ENCODE measurements at regions not wholly inside any gene's neighbourhood (a gene's known extent, or its start where the extent isn't known, plus 50 kb on each side); places are given as distances from the start of the nearest gene placed in this dataset.

DNA sequence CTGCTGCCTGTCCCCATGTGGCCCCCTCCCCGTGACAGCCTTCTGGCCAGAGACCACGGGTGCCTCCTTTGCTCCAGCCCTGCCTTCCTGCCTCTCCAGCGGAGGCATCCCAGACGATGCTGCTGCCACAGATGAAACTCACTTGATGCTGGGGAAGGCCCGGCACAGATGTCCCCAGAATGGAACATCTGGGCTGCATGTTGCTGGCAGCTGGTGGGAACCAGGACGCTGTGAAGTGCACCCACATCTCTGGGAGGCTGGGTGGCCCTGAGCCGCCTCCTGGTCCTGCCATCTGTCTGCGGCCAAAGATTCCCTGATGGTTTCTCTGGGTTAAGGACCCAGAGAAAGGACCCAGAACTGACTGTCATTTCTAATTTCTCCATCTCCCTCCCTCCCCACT, 51.9 kb upstream of the PTPRS start:
- Histone ChIP-seq H3K27me3 (ENCODE audit: control insufficient read depth, insufficient read depth, low read length) (peaks cover 37% of the 10 kb centered on the region), H3K36me3 (ENCODE audit: control insufficient read depth, insufficient read depth, low read length) (no peaks in the 10 kb centered on the region), H3K4me3 (ENCODE audit: low read depth, low read length) (no peak overlapping the region)
- POLR2A ChIA-PET: no interaction called here
- CTCF ChIA-PET: no interaction called here
- TF ChIP-seq, protein P1, sequence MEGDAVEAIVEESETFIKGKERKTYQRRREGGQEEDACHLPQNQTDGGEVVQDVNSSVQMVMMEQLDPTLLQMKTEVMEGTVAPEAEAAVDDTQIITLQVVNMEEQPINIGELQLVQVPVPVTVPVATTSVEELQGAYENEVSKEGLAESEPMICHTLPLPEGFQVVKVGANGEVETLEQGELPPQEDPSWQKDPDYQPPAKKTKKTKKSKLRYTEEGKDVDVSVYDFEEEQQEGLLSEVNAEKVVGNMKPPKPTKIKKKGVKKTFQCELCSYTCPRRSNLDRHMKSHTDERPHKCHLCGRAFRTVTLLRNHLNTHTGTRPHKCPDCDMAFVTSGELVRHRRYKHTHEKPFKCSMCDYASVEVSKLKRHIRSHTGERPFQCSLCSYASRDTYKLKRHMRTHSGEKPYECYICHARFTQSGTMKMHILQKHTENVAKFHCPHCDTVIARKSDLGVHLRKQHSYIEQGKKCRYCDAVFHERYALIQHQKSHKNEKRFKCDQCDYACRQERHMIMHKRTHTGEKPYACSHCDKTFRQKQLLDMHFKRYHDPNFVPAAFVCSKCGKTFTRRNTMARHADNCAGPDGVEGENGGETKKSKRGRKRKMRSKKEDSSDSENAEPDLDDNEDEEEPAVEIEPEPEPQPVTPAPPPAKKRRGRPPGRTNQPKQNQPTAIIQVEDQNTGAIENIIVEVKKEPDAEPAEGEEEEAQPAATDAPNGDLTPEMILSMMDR (IDR thresholded peaks at IDR 0.05; ENCODE audit: insufficient read depth, low read depth, low read length): no peak
- no peak for DNase-seq (ENCODE audit: low read depth)

DNA sequence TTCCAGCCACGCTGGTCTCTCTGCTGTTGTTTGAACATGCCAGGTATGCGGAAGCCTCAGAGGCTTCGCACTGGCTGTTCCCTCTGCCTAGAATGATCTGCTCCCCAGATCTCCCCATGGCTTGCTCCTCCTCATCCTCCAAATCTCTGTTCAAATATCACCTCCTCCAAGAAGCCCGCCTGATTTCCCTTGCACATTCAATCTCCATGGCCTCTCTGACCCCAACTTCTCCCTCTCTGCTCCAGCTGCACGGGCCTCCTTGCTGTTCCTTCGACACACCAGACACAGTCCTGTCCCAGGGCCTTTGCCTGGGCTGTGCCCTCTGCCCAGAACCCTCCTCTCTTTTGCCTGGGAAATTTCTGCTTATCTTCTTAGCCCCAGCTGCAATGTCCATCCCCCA, 52.5 kb upstream of the PTPRS start:
- CTCF ChIA-PET: no interaction called here
- H3K4me3 ChIP-seq (ENCODE audit: low read depth, low read length): no peak overlapping the region
- POLR2A ChIA-PET: no interaction called here
- DNase-seq (ENCODE audit: low read depth): no peak
- peaks cover 38% of the 10 kb centered on the region for H3K27me3 ChIP-seq (ENCODE audit: control insufficient read depth, insufficient read depth, low read length)
- no peaks in the 10 kb centered on the region for H3K36me3 ChIP-seq (ENCODE audit: control insufficient read depth, insufficient read depth, low read length)
- TF ChIP-seq, protein P1 (IDR thresholded peaks at IDR 0.05; ENCODE audit: insufficient read depth, low read depth, low read length): no peak

DNA sequence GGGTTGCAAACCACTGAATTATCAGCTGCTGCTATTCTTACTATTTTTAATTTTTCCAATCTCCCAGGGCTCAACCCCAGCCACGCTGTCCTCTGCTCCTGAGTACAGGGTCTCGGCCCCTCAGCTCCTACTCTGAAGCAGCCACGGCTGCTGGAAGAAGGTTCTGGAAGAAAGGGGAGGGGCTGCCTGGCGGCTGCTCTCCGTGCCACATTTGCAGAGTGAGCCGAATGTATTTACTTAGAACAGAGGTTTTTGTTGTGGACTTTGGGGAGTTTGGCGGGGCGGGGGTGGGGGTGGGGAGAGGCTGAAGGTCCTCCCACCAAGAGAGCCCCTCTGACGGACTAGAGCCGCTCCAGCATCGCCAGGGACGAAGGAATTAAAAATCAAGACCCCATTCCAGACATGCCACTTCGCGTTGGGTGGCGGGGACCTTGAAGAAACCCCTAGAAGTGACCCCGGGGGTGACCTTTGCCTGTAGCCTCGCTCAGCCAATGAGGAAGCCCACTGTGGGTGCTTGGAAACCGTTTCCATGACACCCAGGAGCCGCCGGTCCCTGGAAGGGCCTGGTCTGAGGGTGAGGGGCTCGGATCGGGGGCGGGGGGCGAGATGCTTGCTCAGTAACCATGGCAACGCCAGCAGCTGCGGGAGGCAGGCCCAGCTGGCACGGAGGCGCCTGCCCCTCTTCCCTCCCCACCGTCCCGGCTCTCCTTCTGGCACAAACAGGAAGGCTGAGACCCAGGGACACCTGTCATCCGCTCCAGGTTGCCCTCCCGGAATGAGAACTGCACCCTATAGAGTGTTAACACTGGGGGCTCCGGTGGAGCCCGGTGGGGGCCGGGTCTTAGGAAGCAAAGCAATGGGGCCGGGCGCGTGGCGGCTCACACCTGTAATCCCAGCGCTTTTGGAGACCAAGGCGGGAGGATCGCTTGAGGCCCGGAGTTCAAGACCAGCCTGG, 54.2 kb upstream of the PTPRS start:
- H3K27me3 ChIP-seq (ENCODE audit: control insufficient read depth, insufficient read depth, low read length): peaks cover 38% of the 10 kb centered on the region

DNA sequence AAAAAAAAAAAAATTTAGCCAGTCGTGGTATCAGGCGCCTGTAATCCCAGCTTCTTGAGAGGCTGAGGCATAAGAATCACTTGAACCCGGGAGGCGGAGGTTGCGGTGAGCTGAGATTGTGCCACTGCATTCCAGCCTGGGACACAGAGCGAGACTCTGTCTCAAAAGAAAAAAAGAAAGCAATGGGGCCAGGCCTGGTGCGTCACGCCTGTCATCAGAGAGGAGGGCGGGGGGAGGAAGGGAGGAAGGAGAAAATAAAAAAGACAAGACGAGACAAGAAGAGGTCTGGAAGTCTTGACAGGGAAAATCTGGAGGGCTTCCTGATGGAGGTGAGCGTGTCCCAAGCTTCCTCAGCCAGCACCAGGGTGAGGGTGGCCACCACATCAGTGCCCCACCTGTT, 54.9 kb upstream of the PTPRS start:
- Histone ChIP-seq H3K4me3 (ENCODE audit: low read depth, low read length) (no peak overlapping the region), H3K36me3 (ENCODE audit: control insufficient read depth, insufficient read depth, low read length) (no peaks in the 10 kb centered on the region), H3K27me3 (ENCODE audit: control insufficient read depth, insufficient read depth, low read length) (peaks cover 38% of the 10 kb centered on the region)
- CTCF ChIA-PET: no interaction called here
- POLR2A ChIA-PET: no interaction called here
- DNase-seq (ENCODE audit: low read depth): no peak
- TF ChIP-seq, protein P1 (IDR thresholded peaks at IDR 0.05; ENCODE audit: insufficient read depth, low read depth, low read length): no peak

More for the DNA sequence above, 54.2 kb upstream of the PTPRS start:
- Histone ChIP-seq H3K36me3 (ENCODE audit: control insufficient read depth, insufficient read depth, low read length) (no peaks in the 10 kb centered on the region), H3K4me3 (ENCODE audit: low read depth, low read length) (no peak overlapping the region)
- no peak for DNase-seq (ENCODE audit: low read depth)
- CTCF ChIA-PET: no interaction called here
- POLR2A ChIA-PET: no interaction called here
- TF ChIP-seq, protein P1 (IDR thresholded peaks at IDR 0.05; ENCODE audit: insufficient read depth, low read depth, low read length): no peak

DNA sequence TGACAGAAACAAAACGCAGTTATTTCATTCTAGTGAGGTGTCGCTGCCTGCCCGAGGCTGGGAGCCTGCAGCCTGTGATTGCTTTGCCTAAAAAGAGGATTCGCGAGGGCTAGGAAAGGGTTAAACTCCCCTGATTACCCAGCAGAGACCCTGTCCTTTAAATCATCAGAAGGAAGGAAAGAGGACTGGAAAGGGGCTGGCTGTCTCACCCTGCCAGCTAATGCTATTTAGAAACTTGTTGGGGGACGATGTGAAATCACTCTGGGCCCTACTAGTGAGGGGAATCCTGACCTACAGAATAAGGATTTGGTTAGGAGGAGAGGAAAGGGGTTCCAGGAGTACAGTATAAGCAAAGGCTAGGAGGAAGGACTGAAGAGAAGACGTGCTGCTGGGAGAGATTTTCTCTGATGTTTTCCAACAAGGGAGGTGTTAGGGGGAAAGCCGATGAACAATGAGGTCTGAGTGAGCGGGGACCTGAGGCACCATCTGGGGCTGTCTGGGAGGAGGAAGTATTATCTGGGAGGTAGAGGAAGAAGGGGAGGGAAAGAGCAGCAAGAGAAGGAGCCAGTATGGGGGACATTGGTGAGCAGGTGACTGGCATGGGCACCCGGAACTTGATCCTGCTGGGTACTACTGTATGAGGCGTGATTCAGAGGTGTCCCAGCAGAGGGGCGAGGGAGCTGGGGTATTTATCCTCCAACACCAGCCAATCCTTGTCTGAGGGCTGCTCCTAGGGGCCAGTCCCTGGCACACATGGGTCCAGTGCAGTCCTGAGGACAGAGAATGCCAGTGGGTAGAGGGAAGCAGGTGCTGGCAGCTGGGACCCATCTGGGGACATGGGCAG, 55.7 kb upstream of the PTPRS start:
- TF ChIP-seq, protein P1 (IDR thresholded peaks at IDR 0.05; ENCODE audit: insufficient read depth, low read depth, low read length): no peak
- POLR2A ChIA-PET: no interaction called here
- CTCF ChIA-PET: no interaction called here
- Histone ChIP-seq H3K27me3 (ENCODE audit: control insufficient read depth, insufficient read depth, low read length) (peaks cover 38% of the 10 kb centered on the region), H3K36me3 (ENCODE audit: control insufficient read depth, insufficient read depth, low read length) (no peaks in the 10 kb centered on the region), H3K4me3 (ENCODE audit: low read depth, low read length) (no peak overlapping the region)
- DNase-seq (ENCODE audit: low read depth): no peak
